GM18507 (cell line): ENCODE measurements at regions not wholly inside any gene's neighbourhood (a gene's known extent, or its start where the extent isn't known, plus 50 kb on each side); places are given as distances from the start of the nearest gene placed in this dataset.
A peak's percentile ranks its signal among the peaks of the same experiment; 100 is the strongest.
"Not testable (repeated sequence)": the region's sequence is repeated elsewhere in the genome, so short reads cannot be mapped to it uniquely, and the experiment has no call there.

Experiments
- DNase-seq: peaks from one replicate; pipeline ENCODE4 v3.0.0; 2011; ENCODE audit warnings: low read depth; ENCODE audit not compliant: insufficient read length; ENCODE audit errors: extremely low spot score
- FAIRE-seq: peaks from 2 replicates; lab custom pipeline; 2011; peaks lifted over from hg19 to GRCh38; lab: Jason Lieb, UNC

DNA sequence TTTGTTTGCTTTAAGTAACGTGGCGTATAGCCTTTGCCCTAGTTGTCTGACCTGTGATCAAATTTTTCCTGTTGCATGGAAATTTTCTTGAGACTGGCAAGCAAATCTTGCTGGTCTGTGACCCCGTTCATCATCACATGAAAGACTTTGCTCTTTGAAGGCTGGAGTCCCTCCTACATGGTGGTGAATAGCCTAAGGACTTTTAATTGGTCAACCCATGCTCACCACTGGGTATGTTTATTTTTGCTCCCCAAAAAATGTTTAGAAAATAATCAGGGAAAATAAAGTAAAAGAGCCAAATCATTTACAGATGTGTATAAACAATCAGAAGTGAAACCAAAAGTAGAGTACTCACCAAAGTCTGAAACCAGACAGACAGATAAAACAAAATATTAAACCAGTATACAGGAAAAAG, 1075.3 kb upstream of the ALCAM start:
- FAIRE-seq = peak; percentile 58
- DNase-seq = no peak

DNA sequence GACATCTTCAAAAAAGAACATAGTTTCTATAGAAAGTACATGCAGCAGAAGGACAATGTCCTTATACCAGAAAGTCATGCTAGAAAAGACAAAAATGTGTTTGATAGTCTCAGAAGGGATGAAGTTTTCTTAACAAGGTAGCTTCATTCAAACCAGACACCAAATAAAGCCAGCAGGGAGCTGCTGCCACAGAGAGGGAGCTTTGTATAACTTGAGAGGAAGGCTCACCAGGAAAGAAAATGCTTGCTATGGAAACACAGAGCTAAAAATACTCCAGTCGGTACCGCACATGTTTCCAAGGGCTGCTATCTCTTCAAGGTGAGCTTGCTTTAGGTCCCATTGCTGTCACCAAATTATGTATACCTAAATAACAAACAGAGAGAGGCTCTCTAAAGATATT, 1074.8 kb upstream of the ALCAM start:
- FAIRE-seq (peak; percentile 62), DNase-seq (no peak)

DNA sequence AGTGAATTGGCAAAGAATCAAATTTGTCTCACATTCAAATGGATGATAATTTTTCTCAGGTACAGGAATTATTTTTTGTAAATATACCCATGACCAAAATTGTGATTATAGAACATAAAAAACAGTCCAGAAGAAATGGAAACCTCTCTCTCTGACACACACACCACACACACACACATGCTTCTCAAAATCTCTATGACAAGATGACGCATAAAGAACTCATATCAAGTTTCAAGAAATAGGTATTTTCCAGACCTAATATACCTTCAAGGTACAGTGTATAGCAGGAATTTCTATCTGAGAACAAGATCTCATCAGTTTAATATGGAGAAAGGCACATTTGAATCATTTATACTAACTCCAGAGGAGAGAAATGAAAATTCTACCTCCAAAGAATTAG, 1069.1 kb upstream of the ALCAM start:
- FAIRE-seq = no peak
- no peak for DNase-seq

DNA sequence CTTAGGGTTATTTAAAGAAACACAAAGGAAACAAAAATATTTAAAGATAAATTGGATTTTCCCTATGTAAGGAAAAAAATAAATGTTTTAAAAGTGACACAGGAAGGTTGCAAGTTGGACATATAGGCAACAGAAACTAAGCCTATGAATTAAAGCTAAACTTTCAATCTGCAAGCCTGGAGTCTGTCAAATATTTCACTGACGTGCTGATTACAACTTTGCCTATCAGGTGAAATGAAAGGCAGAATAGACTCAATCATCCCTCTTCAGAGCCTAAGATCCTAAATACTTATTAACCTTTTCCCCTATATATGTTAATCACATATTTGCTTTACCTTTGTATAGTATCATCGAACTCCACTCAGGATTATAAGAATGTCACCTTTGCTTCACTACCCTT, 1068.0 kb upstream of the ALCAM start:
- FAIRE-seq (no peak), DNase-seq (no peak)

DNA sequence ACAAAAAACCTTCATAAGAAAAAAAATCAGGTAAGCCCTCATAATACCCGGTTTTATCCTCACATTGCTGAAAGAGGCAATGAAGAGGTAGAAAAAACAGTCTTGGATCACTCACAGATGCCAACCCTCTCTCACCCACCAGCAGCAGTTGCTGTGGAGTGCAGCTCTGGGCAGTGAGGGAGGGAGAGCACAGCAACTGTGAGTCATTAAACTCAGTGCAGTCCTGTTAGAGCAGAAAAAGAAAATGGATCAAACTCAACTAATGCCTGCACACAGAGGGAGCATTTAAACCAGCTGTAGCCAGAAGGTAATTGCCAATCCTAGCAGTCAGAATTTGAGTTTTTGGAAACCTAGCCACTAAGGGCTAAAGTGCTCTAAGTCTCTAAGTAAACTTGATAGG, 1050.6 kb upstream of the ALCAM start:
- FAIRE-seq (no peak), DNase-seq (no peak)

DNA sequence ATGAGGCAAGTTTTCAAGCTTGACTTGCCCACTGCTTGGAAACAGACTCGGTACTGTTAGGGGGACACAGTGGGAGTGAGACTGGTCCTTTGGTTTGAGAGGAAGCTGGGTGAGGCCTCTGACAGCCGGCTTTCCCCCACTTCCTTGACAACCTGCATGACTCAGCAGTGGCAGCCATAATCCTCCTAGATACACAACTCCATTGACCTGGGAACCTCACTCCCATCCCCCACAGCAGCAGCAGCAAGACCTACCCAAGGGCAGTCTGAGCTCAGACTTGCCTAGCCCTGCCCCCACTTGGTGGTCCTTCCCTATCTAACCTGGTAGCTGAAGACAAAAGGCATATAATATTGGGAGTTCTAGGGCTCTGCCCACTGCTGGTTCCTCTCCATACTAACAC, 1043.5 kb upstream of the ALCAM start:
- no peak for DNase-seq
- no peak for FAIRE-seq

DNA sequence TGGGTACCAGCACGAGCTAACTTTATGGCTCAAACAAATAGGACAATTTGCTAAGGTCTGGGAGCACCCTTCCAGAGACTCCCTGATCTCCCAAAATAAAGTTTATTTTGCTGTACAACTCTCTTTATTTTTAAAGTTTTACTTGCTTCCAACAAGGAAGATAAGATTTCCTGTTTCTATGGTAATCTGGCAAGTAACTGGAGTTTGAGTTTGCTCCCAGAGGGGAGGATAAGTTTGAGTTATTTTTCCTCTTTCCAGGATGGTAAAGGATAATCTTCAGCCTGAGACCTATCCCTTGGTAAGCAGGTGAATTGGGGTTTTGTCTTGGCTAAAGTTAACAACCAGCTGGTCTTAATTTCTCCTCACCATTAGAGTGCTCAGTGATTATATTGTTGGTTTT, 1019.4 kb upstream of the ALCAM start:
- FAIRE-seq = no peak
- no peak for DNase-seq

DNA sequence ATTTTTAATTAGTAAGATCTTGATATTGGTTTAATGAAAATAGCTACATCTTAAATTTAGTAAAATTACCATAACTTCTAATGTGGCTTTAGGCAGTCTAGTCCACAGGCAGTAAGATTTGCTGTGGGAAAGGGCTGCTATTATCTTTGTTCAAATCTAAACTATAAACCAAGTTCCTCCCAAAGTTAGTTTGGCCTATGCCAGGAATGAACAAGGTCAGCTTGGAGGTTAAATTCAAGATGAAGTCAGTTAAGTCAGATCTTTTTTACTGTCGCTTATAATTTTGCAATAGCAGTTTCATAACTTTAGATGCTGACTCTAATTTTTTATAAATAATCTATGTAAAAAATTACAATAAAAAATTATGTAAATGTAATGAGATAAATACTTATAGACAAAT, 1016.9 kb upstream of the ALCAM start:
- DNase-seq (no peak), FAIRE-seq (no peak)

DNA sequence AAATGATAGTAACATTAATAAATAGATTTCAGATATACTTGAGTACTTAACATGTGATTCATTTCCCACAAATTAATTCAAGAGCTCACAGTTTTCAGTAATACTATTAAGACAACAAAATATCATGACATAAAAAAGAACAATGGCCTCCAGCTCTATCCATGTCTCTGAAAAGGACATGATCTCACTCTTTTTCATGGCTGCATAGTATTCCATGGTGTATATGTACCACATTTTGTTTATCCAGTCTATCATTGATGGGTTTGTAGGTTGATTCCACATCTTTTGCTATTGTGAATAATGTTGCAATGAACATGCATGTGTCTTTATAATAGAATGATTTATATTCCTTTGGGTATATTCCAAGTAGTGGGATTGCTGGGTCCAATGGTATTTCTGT, 1012.8 kb upstream of the ALCAM start:
- DNase-seq (no peak), FAIRE-seq (no peak)

DNA sequence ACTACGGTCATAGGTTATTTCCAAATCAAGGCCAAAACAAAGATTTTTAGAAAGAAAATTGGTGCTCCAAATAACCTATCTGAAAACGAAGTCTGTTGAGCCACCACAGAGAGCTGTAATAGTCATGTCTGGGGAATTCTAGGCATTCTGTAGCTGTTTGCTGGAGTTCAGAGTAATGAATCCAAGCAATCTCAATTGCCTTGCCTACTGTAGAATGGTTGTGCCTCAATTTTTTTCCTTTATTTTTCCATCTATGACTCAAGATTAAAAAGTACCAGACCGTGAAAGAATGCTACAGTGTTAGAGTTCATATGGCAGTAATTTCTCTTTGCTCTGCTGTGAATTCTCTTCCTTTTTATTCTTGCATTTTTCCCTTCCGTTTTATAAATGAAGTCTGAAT, 1007.2 kb upstream of the ALCAM start:
- FAIRE-seq (no peak), DNase-seq (no peak)

DNA sequence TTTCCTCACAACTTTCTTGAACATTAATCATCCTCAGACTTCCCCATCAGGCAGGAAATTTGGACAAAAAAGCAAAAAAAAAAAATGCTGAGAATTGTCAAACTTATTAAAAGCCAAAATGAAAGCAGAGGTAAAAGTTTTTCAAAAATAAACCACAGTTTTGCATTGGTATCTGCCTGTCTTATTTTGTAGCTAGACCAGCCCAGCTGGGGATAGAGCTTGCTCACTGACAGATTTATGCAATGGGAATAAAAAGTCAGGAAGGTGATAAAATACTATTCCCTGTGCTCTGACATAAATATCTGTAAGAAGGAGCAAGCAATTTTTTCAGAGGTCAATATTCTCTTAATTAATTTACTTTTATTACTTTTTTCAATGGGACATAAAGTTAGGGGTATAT, 1006.7 kb upstream of the ALCAM start:
- FAIRE-seq (no peak), DNase-seq (no peak)

DNA sequence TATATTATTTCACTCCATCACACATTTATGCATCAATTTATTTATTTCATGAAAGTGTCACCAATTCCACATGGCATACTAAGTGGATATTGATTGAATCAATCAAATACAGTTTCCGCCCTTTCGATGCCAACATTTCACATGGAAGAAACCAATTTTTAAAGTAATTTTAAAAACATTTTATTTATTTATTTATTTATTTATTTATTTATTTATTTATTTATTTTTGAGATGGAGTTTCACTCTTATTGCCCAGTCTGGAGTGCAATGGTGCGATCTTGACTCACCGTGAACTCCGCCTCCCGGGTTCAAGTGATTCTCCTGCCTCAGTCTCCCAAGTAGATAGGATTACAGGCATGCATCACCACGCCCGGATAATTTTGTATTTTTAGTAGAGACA, 1005.0 kb upstream of the ALCAM start:
- FAIRE-seq, DNase-seq: not testable (repeated sequence)

DNA sequence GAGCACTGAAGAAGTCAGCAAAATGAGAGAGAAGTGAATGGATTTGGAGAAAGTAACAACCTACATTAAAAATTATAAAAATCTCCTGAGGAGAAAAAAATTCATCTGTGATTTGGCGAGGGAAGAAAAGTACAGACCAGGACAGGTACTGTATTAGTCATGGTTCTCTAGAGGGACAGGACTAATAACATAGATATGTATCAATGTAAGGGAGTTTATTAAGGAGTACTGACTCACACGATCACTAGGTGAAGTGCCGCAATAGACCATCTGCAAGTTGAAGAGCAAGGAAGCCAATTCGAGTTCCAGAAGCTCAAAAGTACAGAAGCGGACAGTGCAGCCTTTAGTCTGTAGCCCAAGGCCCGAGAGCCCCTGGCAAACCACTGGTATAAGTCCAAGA, 1004.4 kb upstream of the ALCAM start:
- DNase-seq (no peak), FAIRE-seq (no peak)

DNA sequence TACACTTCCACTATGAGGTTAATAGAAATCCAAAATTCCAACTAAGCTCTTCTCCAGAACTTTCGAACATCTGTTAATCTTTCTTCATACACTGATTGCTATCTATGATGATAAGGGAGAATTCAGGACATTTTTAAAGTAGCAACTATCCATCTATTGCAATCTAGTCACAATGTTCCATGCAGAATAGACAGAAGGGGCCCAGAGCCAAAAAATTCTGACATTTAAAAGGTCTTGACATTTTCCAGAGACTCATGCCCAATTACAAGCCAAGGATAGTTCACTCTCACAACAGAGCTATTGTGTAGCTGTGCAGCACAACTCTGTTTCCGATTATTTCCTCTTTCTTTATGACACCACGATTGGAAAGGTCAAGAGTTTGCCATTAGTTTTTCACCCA, 999.7 kb upstream of the ALCAM start:
- DNase-seq (no peak), FAIRE-seq (no peak)

DNA sequence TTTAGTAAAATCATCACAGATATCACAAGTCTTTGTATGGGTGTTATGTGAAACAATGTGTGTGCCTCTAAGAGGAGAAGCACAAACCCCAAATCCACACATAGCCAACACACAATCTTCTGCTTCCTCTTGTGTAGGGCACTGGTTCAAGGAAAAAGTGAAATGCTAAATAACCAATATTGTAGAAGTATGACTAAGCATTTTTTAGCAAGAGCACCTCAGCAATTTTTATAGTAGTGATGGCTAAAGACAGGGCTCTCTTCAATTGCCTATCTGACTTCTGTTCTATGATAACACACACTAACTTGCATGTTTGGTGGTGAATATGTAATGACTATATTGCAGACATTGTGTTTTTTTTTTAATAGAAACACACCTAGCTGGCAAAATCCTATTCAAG, 997.9 kb upstream of the ALCAM start:
- DNase-seq = no peak
- FAIRE-seq = no peak

DNA sequence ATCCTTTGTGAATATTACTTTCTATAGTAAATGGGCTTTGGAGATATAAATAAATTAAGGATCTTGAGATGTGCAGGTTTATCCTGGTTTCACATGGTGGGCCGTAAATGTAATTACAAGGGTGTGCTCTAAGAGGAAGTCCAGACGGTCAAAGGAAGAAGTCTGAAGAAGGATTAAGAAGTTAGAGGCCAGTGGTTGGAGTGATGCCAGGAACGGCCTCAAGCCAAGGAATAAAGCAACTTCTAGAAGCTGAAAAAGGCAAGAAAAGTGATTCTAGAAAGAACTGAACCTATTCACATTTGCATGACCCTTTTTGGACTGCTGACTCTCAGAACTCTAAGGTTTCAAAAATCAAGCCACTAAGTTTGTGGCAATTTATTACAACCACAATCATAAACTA, 981.3 kb upstream of the ALCAM start:
- DNase-seq (no peak), FAIRE-seq (no peak)

DNA sequence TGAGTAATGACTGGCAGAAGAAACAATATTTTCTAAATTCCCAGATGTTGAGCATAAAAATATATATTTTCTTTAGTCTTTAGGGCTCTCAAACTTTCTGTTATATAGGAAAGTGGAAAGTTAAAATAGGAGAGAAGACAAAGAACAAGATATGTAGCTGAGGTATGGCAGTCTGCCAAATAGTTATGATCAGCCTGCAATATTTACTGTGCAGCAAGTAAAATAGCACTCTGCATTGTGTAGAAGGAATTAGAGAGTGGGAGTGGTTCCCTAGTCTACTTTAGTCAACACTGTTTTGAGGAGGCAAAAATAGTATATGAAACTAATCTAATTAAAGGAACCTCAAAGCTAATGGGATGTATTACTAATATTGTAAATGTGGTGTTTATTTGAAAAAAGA, 978.1 kb upstream of the ALCAM start:
- DNase-seq = no peak
- no peak for FAIRE-seq

DNA sequence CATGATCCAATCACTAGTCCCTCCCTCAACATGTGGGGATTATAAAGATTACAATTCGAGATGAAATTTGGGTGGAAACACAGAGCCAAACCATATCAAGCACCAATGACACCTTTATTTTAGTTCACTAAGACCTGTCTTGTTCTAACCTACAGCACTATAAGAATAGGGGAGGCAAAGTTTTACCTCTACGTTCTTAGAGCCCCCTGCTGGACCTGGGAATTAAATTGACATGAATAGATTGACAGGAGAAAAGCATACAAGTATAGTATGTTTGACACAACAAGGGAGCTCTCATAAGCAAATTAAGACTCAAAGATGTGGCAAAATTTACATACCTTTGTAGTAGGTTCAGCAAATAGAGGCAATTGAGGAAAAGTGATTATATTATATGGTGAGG, 974.4 kb upstream of the ALCAM start:
- FAIRE-seq (no peak), DNase-seq (no peak)

DNA sequence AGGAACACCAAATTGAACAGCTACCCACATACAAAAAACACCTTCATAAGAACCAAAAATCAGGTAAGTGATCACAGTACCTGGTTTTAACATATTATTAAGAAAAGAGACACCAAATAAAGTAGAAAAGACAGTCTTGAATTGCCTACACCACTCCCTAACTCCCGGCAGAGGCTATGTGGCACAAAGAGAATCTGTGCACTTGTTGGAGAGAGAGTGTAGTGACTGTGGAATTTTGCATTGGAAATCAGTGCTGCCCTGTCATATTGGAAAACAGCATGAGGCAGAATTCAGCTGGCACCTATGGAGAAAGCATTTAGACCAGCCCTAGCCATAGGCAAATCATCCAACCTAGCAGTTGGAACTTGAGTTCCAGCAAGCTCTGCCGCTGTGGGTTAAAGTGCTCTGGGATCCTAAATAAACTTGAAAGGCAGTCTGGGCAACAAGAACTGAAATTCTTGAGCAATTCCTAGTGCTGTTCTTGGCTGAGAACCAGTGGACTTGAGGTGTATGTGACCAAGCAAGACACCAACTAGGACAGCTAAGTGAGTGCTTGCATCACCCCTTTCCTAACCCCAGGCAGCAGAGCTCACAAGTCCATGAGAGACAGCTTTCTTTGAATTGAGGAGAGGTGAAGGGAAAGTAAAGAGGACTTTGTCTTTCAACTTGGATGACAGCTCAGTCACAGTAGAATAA, 969.6 kb upstream of the ALCAM start:
- DNase-seq = no peak
- no peak for FAIRE-seq

DNA sequence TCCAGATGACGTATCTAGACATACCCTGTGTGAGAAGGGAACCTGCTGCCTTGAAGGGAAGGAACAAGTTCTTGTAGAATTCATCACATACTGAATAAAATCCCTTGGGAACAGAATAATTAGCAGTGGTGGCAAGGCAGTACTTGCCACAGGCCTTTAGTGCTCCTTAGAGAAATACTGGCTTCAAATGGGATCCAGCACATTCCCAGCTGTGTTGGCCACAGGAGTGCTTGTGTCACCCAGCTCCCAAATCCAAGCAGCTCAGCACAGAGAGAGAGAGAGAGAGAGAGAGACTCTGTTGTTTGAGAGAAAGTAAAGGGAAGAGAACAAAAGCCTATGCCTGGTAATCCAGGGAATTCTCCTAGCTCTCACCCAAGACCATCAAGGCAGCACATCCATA, 969.0 kb upstream of the ALCAM start:
- DNase-seq (no peak), FAIRE-seq (no peak)

DNA sequence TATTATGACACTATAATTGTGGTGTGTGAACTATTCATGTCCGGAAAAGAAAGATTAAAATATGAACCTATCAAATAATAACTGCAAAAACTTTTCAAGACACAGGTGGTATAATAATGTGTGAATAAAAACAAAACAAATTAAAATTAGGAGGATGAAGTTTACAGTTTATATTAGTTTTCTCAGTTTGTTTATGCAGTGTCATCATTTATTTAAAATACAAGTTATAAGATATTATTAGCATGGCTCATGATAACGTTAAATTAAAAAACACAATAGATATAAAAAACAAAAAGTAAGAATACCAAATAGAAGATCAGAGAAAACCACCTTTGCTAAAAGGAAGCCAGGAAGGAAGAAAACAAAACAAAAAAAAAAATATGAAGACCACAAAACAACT, 963.8 kb upstream of the ALCAM start:
- no peak for FAIRE-seq
- DNase-seq = no peak

DNA sequence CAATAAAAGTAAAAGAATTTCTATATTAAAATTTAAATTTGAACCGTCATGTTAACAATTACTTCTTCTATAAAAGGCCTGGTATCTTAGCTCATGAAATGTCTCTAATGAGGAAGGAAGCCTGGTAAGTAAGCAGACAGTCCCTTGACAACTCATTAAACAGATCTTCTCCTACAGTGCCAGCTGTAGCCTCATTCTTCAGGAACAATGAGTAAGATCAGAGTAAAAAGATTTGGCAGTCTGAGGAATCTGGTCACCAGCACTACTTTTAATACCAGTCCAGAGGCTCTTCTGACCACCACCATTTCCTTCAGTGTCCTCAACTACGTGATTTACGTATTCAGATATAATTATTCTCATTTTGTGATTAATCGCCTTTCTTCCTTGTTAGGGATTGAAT, 955.0 kb upstream of the ALCAM start:
- FAIRE-seq (no peak), DNase-seq (no peak)
